Activated naive CD8-positive, alpha-beta T cell treated with anti-CD3 and anti-CD28 coated beads, Interleukin-2, amount 50 U/mL, for 24 hours (primary cell): ENCODE measurements at regions not wholly inside any gene's neighbourhood (a gene's known extent, or its start where the extent isn't known, plus 50 kb on each side); places are given as distances from the start of the nearest gene placed in this dataset.
"Not testable (repeated sequence)": the region's sequence is repeated elsewhere in the genome, so short reads cannot be mapped to it uniquely, and the experiment has no call there.

Experiments used
- ATAC-seq: fragments of 150-1000 bp; cut with Tn5 transposase; one replicate; pipeline ENCODE4 v1.10.0; 2021
- DNase-seq: peaks from one replicate; pipeline ENCODE4 v3.0.0; 2021
- H3K27ac Mint-ChIP-seq: one replicate; pipeline ENCODE4 v1.8.0; 2021; ENCODE audit warnings: mild to moderate bottlenecking, mixed read lengths
- H3K27me3 Mint-ChIP-seq: one replicate; pipeline ENCODE4 v1.8.0; 2021; ENCODE audit warnings: mixed read lengths
- H3K36me3 Mint-ChIP-seq: one replicate; pipeline ENCODE4 v1.8.0; 2021; ENCODE audit warnings: low read depth, mixed read lengths
- H3K4me1 Mint-ChIP-seq: one replicate; pipeline ENCODE4 v1.8.0; 2021; ENCODE audit warnings: mixed read lengths
- H3K4me3 Mint-ChIP-seq: one replicate; pipeline ENCODE4 v1.8.0; 2021; ENCODE audit warnings: mild to moderate bottlenecking, moderate library complexity, mixed read lengths
- H3K9me3 Mint-ChIP-seq: one replicate; pipeline ENCODE4 v1.8.0; 2021; ENCODE audit warnings: mixed read lengths

DNA sequence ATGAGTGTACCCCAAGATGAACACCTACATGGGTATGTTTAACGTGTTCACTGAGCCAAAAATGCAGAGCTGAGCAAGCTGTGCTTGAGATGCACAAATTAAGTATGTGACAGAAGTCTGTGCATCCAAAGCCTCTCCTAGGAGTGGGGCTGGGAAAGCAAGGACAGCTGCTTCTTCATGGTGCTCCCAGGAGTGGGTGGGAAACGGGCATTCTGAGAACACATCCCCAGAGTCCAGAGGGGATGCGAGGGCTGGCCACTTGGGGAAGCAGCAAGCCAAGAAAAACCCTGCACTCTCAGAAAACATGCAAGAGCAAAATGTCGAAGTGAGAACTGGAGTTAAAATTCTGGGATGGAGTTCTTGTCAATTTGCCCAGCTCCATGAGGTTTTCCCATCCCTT is 414.3 kb downstream of the BCAT1 start:
- no peak overlapping the region for H3K4me3 Mint-ChIP-seq
- ATAC-seq (no peak), DNase-seq (no peak)
- H3K4me1 Mint-ChIP-seq, result no peaks in the 10 kb centered on the region
- no peaks in the 10 kb centered on the region for H3K27me3 Mint-ChIP-seq
- H3K9me3 Mint-ChIP-seq, result no peaks in the 10 kb centered on the region
- H3K27ac Mint-ChIP-seq, result no peak overlapping the region
- no peaks in the 10 kb centered on the region for H3K36me3 Mint-ChIP-seq

DNA sequence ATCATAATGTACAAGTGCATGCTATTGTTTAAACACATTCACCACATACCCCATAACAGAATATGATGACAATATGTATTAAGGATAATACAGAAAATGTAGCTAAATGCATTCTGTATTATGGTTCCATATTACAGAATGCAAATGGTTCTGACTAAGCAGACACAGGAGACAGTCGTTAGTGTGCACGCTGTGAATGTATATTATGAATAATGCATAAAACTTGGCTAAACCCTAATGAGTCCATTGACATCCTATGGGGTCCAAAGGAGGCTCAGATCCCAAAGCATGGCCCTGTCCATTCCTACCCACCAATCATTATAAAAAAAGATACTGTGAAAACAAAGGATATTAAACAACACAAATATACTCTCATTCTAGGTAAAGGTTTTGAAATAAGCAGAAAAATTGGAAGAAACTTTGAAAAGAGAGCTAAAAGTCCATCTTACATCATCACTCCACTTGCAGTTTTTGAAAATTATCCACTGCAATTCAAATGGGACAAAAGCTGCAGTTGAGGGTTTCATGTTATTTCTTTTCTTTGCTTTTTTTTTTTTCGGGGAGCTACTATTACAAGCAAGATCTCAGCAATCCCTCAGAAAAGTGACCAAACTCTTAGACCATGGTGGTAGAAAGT is 415.1 kb downstream of the BCAT1 start:
- ATAC-seq (no peak), DNase-seq (no peak)
- H3K36me3 Mint-ChIP-seq, result no peaks in the 10 kb centered on the region
- H3K27ac Mint-ChIP-seq, result no peak overlapping the region
- no peaks in the 10 kb centered on the region for H3K9me3 Mint-ChIP-seq
- H3K27me3 Mint-ChIP-seq, result no peaks in the 10 kb centered on the region
- H3K4me3 Mint-ChIP-seq, result no peak overlapping the region
- H3K4me1 Mint-ChIP-seq, result no peaks in the 10 kb centered on the region

- H3K27me3 Mint-ChIP-seq, result no peaks in the 10 kb centered on the region
- DNase-seq (no peak), ATAC-seq (no peak)
- no peak overlapping the region for H3K27ac Mint-ChIP-seq
- no peaks in the 10 kb centered on the region for H3K36me3 Mint-ChIP-seq
- no peaks in the 10 kb centered on the region for H3K9me3 Mint-ChIP-seq
- no peak overlapping the region for H3K4me3 Mint-ChIP-seq
- no peaks in the 10 kb centered on the region for H3K4me1 Mint-ChIP-seq
Observed at GRCh38 chr12:24530689-24531088, 418.2 kb downstream of the BCAT1 start.

GRCh38 chr12:24527102-24527501 is 421.8 kb downstream of the BCAT1 start:
- no peak for ATAC-seq
- DNase-seq, result no peak
- H3K27ac Mint-ChIP-seq, result no peak overlapping the region
- peaks cover 7% of the 10 kb centered on the region for H3K9me3 Mint-ChIP-seq
- no peak overlapping the region for H3K4me3 Mint-ChIP-seq
- H3K4me1 Mint-ChIP-seq, result no peaks in the 10 kb centered on the region
- H3K36me3 Mint-ChIP-seq, result no peaks in the 10 kb centered on the region
- H3K27me3 Mint-ChIP-seq, result no peaks in the 10 kb centered on the region

GRCh38 chr12:24522736-24523135 is 426.2 kb downstream of the BCAT1 start:
- Mint-ChIP-seq H3K27me3 (no peaks in the 10 kb centered on the region), H3K4me1 (no peaks in the 10 kb centered on the region), H3K4me3 (no peak overlapping the region), H3K27ac (no peak overlapping the region), H3K36me3 (peaks cover 4% of the 10 kb centered on the region), H3K9me3 (peaks cover 38% of the 10 kb centered on the region)
- ATAC-seq (no peak), DNase-seq (no peak)

- Mint-ChIP-seq H3K9me3 (peaks cover 38% of the 10 kb centered on the region), H3K36me3 (peaks cover 4% of the 10 kb centered on the region), H3K4me3 (no peak overlapping the region), H3K4me1 (no peaks in the 10 kb centered on the region), H3K27ac (no peak overlapping the region), H3K27me3 (no peaks in the 10 kb centered on the region)
- no peak for DNase-seq
- no peak for ATAC-seq
Observed at GRCh38 chr12:24519759-24520158, 429.1 kb downstream of the BCAT1 start.

DNA sequence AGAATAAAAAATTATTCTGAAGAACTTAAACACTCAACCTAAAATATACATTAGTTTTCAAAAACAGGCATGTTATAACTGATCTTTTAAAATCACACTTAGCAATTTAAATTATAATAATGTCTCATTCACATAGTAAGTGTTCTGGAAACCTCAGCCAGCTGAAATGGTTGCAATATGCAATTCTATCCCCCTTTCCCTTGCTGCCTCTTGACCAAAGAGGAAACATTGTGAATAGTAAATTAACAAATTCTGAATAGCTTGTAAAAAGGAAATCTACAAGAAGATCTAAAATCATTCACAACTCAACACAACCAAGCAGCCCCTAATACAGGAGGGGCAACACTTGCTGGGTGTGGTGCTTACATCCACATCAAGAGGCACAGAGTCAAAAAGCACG is 431.9 kb downstream of the BCAT1 start:
- Mint-ChIP-seq H3K27me3 (no peaks in the 10 kb centered on the region), H3K27ac (no peak overlapping the region), H3K9me3 (peaks cover 35% of the 10 kb centered on the region), H3K4me3 (no peak overlapping the region), H3K36me3 (peaks cover 4% of the 10 kb centered on the region), H3K4me1 (no peaks in the 10 kb centered on the region)
- no peak for ATAC-seq
- DNase-seq, result no peak

DNA sequence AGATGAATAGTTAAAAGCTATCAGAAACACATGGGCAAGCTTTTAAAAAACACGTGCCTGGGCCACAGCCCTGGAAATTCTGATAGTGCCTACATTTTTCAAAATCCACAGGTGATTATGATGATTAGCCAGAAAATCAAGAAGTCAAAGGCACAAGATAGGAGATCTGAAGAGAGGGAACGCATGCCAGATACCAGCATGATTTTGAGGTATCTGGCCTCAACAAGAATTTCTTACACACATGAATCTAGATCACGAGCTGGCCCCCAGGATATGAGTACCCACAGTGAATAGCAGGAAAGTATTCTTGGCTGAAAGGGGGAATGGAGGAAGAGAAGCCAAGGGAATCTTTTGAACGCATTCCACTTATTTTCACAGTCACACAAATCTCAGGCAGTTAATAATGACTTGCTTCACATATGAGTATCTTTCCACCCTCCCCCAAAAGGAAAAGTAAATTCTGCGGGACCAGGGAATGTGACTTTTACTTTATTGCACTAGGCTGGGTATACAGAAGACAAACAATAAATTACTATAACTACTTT is 438.2 kb downstream of the BCAT1 start:
- Mint-ChIP-seq H3K27ac (no peak overlapping the region), H3K9me3 (peaks cover 4% of the 10 kb centered on the region), H3K36me3 (no peaks in the 10 kb centered on the region), H3K4me1 (no peaks in the 10 kb centered on the region), H3K27me3 (no peaks in the 10 kb centered on the region), H3K4me3 (no peak overlapping the region)
- DNase-seq, result no peak
- ATAC-seq, result no peak

GRCh38 chr12:24507827-24508226 is 441.1 kb downstream of the BCAT1 start:
- no peak overlapping the region for H3K4me3 Mint-ChIP-seq
- no peaks in the 10 kb centered on the region for H3K36me3 Mint-ChIP-seq

DNA sequence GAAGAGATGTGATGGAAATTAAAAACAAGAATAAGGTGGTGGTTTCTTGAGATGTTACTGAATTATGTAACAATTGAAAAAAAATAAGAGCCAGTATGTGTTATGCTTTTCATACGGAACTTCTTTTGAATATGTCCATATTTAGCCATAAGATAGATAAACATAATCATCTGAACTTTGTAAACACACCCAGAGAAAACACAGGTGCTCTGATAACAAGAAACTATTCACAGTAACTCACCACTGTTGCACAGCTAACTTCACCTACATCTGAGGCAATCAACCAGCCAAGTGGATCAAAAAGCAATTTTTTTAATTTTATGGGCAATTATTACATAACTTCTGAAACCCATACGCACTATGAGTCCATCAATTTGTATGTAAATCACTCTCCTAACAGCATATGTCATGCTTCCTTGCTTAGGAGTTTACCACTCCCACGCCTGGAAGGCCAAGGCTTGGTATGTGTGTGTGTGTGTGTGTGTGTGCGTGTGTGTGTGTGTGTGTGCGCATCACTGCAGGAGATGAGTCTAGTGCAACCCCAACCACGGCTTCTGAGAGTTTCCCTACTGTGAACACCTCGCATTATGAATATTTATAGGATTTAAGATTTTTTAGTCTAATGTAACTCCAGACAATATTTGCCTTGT is 443.4 kb downstream of the BCAT1 start:
- H3K4me1 Mint-ChIP-seq, result no peaks in the 10 kb centered on the region
- no peak for ATAC-seq
- no peak overlapping the region for H3K4me3 Mint-ChIP-seq

More at GRCh38 chr12:24507827-24508226, 441.1 kb downstream of the BCAT1 start:
- DNase-seq (no peak), ATAC-seq (no peak)
- H3K27ac Mint-ChIP-seq, result no peak overlapping the region
- H3K4me1 Mint-ChIP-seq, result no peaks in the 10 kb centered on the region
- peaks cover 5% of the 10 kb centered on the region for H3K9me3 Mint-ChIP-seq
- H3K27me3 Mint-ChIP-seq, result no peaks in the 10 kb centered on the region

DNA sequence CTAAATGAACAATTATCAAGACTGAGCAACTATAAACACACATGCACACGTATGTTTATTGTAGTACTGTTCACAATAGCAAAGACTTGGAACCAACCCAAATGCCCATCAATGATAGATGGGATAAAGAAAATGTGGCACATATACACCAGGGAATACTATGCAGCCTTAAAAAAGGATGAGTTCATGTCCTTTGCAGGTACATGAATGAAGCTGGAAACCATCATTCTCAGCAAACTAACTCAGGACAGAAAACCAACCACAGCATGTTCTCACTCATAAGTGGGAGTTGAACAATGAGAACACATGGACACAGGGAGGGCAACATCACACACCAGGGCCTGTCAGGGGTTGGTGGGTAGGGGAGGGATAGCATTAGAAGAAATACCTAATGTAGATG is 445.4 kb downstream of the BCAT1 start:
- H3K27me3 Mint-ChIP-seq, H3K36me3 Mint-ChIP-seq, H3K4me1 Mint-ChIP-seq, H3K9me3 Mint-ChIP-seq, DNase-seq, H3K4me3 Mint-ChIP-seq, H3K27ac Mint-ChIP-seq, ATAC-seq: not testable (repeated sequence)

More for the DNA sequence above, 443.4 kb downstream of the BCAT1 start:
- Mint-ChIP-seq H3K36me3 (no peaks in the 10 kb centered on the region), H3K9me3 (peaks cover 3% of the 10 kb centered on the region), H3K27ac (no peak overlapping the region), H3K27me3 (no peaks in the 10 kb centered on the region)
- no peak for DNase-seq

DNA sequence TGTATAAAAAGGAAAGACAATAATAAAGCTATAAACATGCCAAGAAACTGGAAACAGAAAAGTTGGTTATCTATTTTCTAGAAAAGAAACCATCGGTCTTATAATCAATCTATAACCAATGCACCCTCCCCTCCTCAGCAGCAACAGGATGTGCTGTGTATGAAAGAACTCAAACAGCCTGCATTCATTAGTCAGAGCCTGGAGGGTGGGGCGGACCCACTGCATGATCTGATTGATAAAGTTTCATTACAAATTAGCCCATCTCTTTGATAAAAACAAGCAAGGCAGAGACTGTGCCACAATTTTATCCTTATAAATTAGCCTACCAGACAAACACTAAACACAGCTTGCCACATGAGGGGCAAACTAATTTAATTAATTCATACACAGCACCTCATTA is 448.1 kb downstream of the BCAT1 start:
- no peak overlapping the region for H3K27ac Mint-ChIP-seq
- ATAC-seq (no peak), DNase-seq (no peak)
- no peaks in the 10 kb centered on the region for H3K4me1 Mint-ChIP-seq
- H3K9me3 Mint-ChIP-seq, result peaks cover 3% of the 10 kb centered on the region
- H3K4me3 Mint-ChIP-seq, result no peak overlapping the region
- no peaks in the 10 kb centered on the region for H3K27me3 Mint-ChIP-seq
- H3K36me3 Mint-ChIP-seq, result no peaks in the 10 kb centered on the region

GRCh38 chr12:24500421-24500820 is 448.5 kb downstream of the BCAT1 start:
- DNase-seq (no peak), ATAC-seq (no peak)
- Mint-ChIP-seq H3K4me3 (no peak overlapping the region), H3K27me3 (no peaks in the 10 kb centered on the region), H3K36me3 (no peaks in the 10 kb centered on the region), H3K4me1 (no peaks in the 10 kb centered on the region), H3K9me3 (peaks cover 3% of the 10 kb centered on the region), H3K27ac (no peak overlapping the region)

DNA sequence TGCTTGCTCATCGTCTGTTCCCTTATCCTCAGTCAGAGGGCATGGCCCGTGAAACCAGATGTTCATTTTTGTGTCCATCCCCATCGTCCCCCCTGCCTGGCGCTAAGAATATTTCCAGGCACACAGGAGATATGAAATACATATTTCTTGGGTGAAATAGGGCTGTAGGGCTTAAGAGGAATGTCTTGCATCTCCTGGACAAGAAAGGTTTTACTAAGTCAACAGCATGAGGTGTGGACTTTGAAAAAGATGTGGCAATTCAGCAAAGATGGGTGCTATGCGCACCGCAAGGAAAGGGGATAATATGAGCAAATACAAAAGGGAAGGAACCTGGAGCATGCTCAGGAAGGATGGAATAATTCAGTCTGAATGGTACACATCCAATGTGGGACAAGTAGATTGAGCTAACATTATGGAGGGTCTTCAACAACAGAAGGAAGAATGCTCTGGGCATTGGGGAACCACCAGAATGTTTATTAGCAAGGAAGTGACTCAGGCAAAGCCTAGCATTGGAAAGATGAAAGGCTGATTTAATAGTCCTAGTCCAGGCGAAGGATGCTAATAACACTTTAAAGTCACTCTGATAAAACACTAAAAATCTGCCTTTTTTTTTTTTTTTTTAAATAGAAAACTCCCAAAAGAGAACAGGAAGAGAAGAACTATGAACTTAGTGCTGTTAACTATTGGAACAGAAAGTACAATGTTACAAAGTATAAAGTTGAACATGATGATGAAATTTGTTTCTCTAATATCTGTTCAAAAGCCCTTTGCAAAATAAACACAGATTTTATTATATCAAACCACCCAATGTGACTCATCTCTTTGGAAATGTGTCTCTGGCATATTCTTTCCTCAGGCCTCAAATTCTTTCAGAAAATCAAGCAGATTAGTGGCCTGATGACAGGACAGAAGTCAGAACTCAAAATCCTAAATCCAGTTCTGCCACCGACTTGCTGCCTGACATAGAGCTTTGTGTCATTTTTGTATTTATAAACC is 449.5 kb downstream of the BCAT1 start:
- Mint-ChIP-seq H3K9me3 (peaks cover 3% of the 10 kb centered on the region), H3K27ac (no peak overlapping the region), H3K36me3 (no peaks in the 10 kb centered on the region), H3K4me3 (no peak overlapping the region), H3K27me3 (no peaks in the 10 kb centered on the region), H3K4me1 (no peaks in the 10 kb centered on the region)
- DNase-seq, result no peak
- no peak for ATAC-seq
